H9 (cell line): ENCODE measurements at regions not wholly inside any gene's neighbourhood (a gene's known extent, or its start where the extent isn't known, plus 50 kb on each side); places are given as distances from the start of the nearest gene placed in this dataset.

Experiments used
- DNase-seq: peaks from one replicate; pipeline ENCODE4 v3.0.0-alpha.2; 2017
- H2AFZ ChIP-seq: one replicate; pipeline ENCODE4 v1.6.1; 2013; ENCODE audit warnings: mild to moderate bottlenecking, low read length, control low read depth, moderate library complexity
- H2AK5ac ChIP-seq: 2 replicates; pipeline ENCODE4 v1.6.1; 2013; ENCODE audit warnings: low read length, control low read depth, mixed read lengths; ENCODE audit not compliant: insufficient read length
- H2BK120ac ChIP-seq: one replicate; pipeline ENCODE4 v1.6.1; 2013; ENCODE audit warnings: low read depth, mild to moderate bottlenecking, low read length, control low read depth, inconsistent platforms; ENCODE audit not compliant: poor library complexity, severe bottlenecking
- H2BK12ac ChIP-seq: 2 replicates; pipeline ENCODE4 v1.6.1; 2013; ENCODE audit warnings: low read length, control low read depth, mixed read lengths, low read depth; ENCODE audit not compliant: insufficient read length
- H2BK15ac ChIP-seq: 2 replicates; pipeline ENCODE4 v1.6.1; 2013; ENCODE audit warnings: low read depth, low read length, control low read depth
- H2BK20ac ChIP-seq: one replicate; pipeline ENCODE4 v1.6.1; 2013; ENCODE audit warnings: low read depth, mild to moderate bottlenecking, low read length, control low read depth, inconsistent platforms; ENCODE audit not compliant: poor library complexity, severe bottlenecking
- H2BK5ac ChIP-seq: 2 replicates; pipeline ENCODE4 v1.6.1; 2013; ENCODE audit warnings: low read length, control low read depth, mixed read lengths; ENCODE audit not compliant: insufficient read length
- H3K14ac ChIP-seq: 2 replicates; pipeline ENCODE4 v1.6.1; 2013; ENCODE audit warnings: low read length, control low read depth; ENCODE audit not compliant: insufficient read depth
- H3K18ac ChIP-seq: 2 replicates; pipeline ENCODE4 v1.6.1; 2013; ENCODE audit warnings: low read depth, mild to moderate bottlenecking, mixed read lengths, low read length, control low read depth; ENCODE audit not compliant: insufficient read length
- H3K23ac ChIP-seq: 2 replicates; pipeline ENCODE4 v1.6.1; 2013; ENCODE audit warnings: low read length, control low read depth, mixed read lengths, low read depth; ENCODE audit not compliant: insufficient read length
- H3K23me2 ChIP-seq: 2 replicates; pipeline ENCODE4 v1.6.1; 2013; ENCODE audit warnings: low read depth, mild to moderate bottlenecking, mixed read lengths, low read length, control low read depth; ENCODE audit not compliant: insufficient read length, poor library complexity, severe bottlenecking
- H3K27ac ChIP-seq: 2 replicates; pipeline ENCODE4 v1.5.1; 2013; ENCODE audit warnings: low read length, control low read depth, mixed read lengths, low read depth; ENCODE audit not compliant: insufficient read length
- H3K27me3 ChIP-seq: 2 replicates; pipeline ENCODE4 v1.6.1; 2013; ENCODE audit warnings: low read length, control low read depth, inconsistent platforms; ENCODE audit not compliant: insufficient read depth
- H3K4ac ChIP-seq: 2 replicates; pipeline ENCODE4 v1.6.1; 2013; ENCODE audit warnings: low read depth, mild to moderate bottlenecking, control low read depth, inconsistent platforms, low read length, moderate library complexity
- H3K4me1 ChIP-seq: 2 replicates; pipeline ENCODE4 v1.6.1; 2013; ENCODE audit warnings: low read length, control low read depth, inconsistent platforms; ENCODE audit not compliant: insufficient read depth
- H3K4me2 ChIP-seq: 2 replicates; pipeline ENCODE4 v1.6.1; 2013; ENCODE audit warnings: low read length, control low read depth, mixed read lengths; ENCODE audit not compliant: insufficient read length, insufficient read depth
- H3K56ac ChIP-seq: 2 replicates; pipeline ENCODE4 v1.6.1; 2013; ENCODE audit warnings: low read depth, mild to moderate bottlenecking, mixed read lengths, low read length, control low read depth; ENCODE audit not compliant: insufficient read length
- H3K79me1 ChIP-seq: 2 replicates; pipeline ENCODE4 v1.6.1; 2013; ENCODE audit warnings: low read depth, mild to moderate bottlenecking, moderate library complexity, low read length, control low read depth, inconsistent platforms; ENCODE audit not compliant: insufficient read depth, poor library complexity, severe bottlenecking
- H3K79me2 ChIP-seq: 2 replicates; pipeline ENCODE4 v1.6.1; 2013; ENCODE audit warnings: low read length, control low read depth, inconsistent platforms; ENCODE audit not compliant: insufficient read depth
- H3K9ac ChIP-seq: 2 replicates; pipeline ENCODE4 v1.6.1; 2013; ENCODE audit warnings: low read length, control low read depth, mixed read lengths; ENCODE audit not compliant: insufficient read length; ENCODE audit errors: extremely low read depth
- H3K9me3 ChIP-seq: one replicate; pipeline ENCODE4 v1.6.1; 2013; ENCODE audit warnings: low read depth, low read length, inconsistent platforms; ENCODE audit not compliant: control insufficient read depth
- H3T11ph ChIP-seq: one replicate; pipeline ENCODE4 v1.6.1; 2013; ENCODE audit warnings: mild to moderate bottlenecking, low read length, control low read depth, inconsistent platforms
- H4K20me1 ChIP-seq: one replicate; pipeline ENCODE4 v1.6.1; 2013; ENCODE audit not compliant: control insufficient read depth, insufficient read length, insufficient read depth
- H4K5ac ChIP-seq: 2 replicates; pipeline ENCODE4 v1.6.1; 2013; ENCODE audit warnings: low read depth, mild to moderate bottlenecking, mixed read lengths, low read length, control low read depth; ENCODE audit not compliant: insufficient read length
- H4K8ac ChIP-seq: replicated peaks from 2 replicates; pipeline ENCODE4 v1.6.1; 2013; ENCODE audit warnings: low read length, control low read depth, mixed read lengths, low read depth; ENCODE audit not compliant: insufficient read length
- H4K91ac ChIP-seq: 2 replicates; pipeline ENCODE4 v1.6.1; 2013; ENCODE audit warnings: low read depth, mild to moderate bottlenecking, moderate library complexity, mixed read lengths, low read length, control low read depth; ENCODE audit not compliant: insufficient read length
- H3K27ac Mint-ChIP-seq, 3 experiments: 2 replicates in 2 of 3; 3 replicates in 1 of 3; pipeline ENCODE4 v1.8.0; 2020 to 2021; ENCODE audit warnings: mixed read lengths in 3 of 3, mild to moderate bottlenecking in 1 of 3, moderate library complexity in 1 of 3
- H3K27me3 Mint-ChIP-seq: 2 replicates; pipeline ENCODE4 v1.8.0; 2021; ENCODE audit warnings: low read depth, mild to moderate bottlenecking, moderate library complexity, mixed read lengths
- H3K36me3 Mint-ChIP-seq, 3 experiments: 2 replicates in 2 of 3; 3 replicates in 1 of 3; pipeline ENCODE4 v1.8.0; 2020 to 2021; ENCODE audit warnings: low read depth in 3 of 3, mixed read lengths in 3 of 3; ENCODE audit not compliant: insufficient read depth in 1 of 3
- H3K4me1 Mint-ChIP-seq, 2 experiments: 2 replicates each; pipeline ENCODE4 v1.8.0; 2020; ENCODE audit warnings: mixed read lengths in 2 of 2
- H3K4me3 Mint-ChIP-seq, 2 experiments: 2 replicates in 1 of 2; 3 replicates in 1 of 2; pipeline ENCODE4 v1.8.0; 2020 to 2021; ENCODE audit warnings: mild to moderate bottlenecking in 2 of 2, mixed read lengths in 2 of 2, moderate library complexity in 1 of 2
- H3K9me3 Mint-ChIP-seq, 2 experiments: 2 replicates in 1 of 2; 3 replicates in 1 of 2; pipeline ENCODE4 v1.8.0; 2020; ENCODE audit warnings: mild to moderate bottlenecking in 2 of 2, mixed read lengths in 2 of 2, moderate library complexity in 1 of 2
- WGBS: extraction: QIAGEN DNeasy Blood & Tissue Kit; methylation state at CpG from one replicate; pipeline ENCODE4 v1.1.7; 2013; ENCODE audit warnings: missing lambda C conversion rate, low lambda C conversion rate, mixed read lengths; ENCODE audit not compliant: insufficient read length; ENCODE audit errors: extremely low coverage; 5-methylcytosine and 5-hydroxymethylcytosine counted together
- TF ChIP-seq, protein P1 (sequence below): fragments of 200-600 bp; sonication (generic); conservative IDR thresholded peaks from 3 replicates; pipeline ENCODE4 v1.8.0; 2021; ENCODE audit warnings: antibody characterized with exemption, mild to moderate bottlenecking

DNA sequence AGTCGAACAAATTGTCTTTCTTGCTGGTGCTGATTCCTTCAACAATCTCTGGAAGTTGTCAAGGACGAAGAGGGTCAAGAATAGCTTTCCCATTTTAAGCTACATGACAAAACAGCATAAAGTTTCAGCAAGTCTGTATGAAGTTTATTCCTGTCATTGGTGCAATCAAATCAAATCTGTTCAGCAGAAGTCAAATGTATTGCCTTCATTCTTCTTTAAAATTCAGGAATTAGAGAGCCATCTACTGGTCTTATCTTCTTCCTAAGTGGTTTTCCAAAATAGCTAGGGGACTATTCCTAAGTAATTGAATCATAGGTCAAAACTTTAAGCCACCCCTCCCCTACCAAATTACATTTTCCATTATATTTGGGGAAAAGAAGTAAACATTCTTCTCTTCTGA, 990.2 kb downstream of the GALC start:
- Histone ChIP-seq H3K9ac (no peak overlapping the region), H2BK12ac (no peak overlapping the region), H3K4me1 (no peaks in the 10 kb centered on the region), H3K79me1 (no peaks in the 10 kb centered on the region), H3K14ac (no peak overlapping the region), H3T11ph (no peak overlapping the region), H2AFZ (no peak overlapping the region), H2AK5ac (no peak overlapping the region), H3K27me3 (no peaks in the 10 kb centered on the region), H3K9me3 (no peaks in the 10 kb centered on the region), H2BK5ac (no peak overlapping the region), H4K8ac (no peak overlapping the region), H3K79me2 (no peaks in the 10 kb centered on the region), H4K5ac (no peak overlapping the region), H2BK20ac (no peak overlapping the region), H3K56ac (no peak overlapping the region), H3K4me2 (no peak overlapping the region), H3K4ac (no peak overlapping the region), H3K23ac (no peak overlapping the region), H3K27ac (no peak overlapping the region), H2BK15ac (no peak overlapping the region), H2BK120ac (no peak overlapping the region), H4K91ac (no peak overlapping the region), H4K20me1 (no peaks in the 10 kb centered on the region), H3K18ac (no peak overlapping the region), H3K23me2 (no peaks in the 10 kb centered on the region)
- Mint-ChIP-seq H3K27me3 (no peaks in the 10 kb centered on the region; the same call in 1 of the 2 replicates), H3K9me3 (peaks cover 4 to 6% of the 10 kb centered on the region in 2 experiments; a peak in 4 of 5 replicates), H3K4me3 (no peak overlapping the region), H3K36me3 (peaks cover 0 to 7% (median 5%) of the 10 kb centered on the region in 3 experiments; a peak in 4 of 7 replicates), H3K27ac (no peak overlapping the region), H3K4me1 (no peaks in the 10 kb centered on the region)
- TF ChIP-seq, protein P1, sequence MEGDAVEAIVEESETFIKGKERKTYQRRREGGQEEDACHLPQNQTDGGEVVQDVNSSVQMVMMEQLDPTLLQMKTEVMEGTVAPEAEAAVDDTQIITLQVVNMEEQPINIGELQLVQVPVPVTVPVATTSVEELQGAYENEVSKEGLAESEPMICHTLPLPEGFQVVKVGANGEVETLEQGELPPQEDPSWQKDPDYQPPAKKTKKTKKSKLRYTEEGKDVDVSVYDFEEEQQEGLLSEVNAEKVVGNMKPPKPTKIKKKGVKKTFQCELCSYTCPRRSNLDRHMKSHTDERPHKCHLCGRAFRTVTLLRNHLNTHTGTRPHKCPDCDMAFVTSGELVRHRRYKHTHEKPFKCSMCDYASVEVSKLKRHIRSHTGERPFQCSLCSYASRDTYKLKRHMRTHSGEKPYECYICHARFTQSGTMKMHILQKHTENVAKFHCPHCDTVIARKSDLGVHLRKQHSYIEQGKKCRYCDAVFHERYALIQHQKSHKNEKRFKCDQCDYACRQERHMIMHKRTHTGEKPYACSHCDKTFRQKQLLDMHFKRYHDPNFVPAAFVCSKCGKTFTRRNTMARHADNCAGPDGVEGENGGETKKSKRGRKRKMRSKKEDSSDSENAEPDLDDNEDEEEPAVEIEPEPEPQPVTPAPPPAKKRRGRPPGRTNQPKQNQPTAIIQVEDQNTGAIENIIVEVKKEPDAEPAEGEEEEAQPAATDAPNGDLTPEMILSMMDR, result no peak
- DNase-seq, result no peak
- no CpG with 5 or more reads among the region's 2 CpGs for WGBS
